Effector memory CD8-positive, alpha-beta T cell (primary cell): ENCODE measurements at regions not wholly inside any gene's neighbourhood (a gene's known extent, or its start where the extent isn't known, plus 50 kb on each side); places are given as distances from the start of the nearest gene placed in this dataset.

Source experiments
- ATAC-seq: fragments of 150-1000 bp; cut with Tn5 transposase; replicated peaks from 2 replicates; pipeline ENCODE4 v1.10.0; 2021; ENCODE audit warnings: mild to moderate bottlenecking, moderate library complexity
- DNase-seq, 3 experiments: peaks; one replicate each; pipeline ENCODE4 v3.0.0; 2021
- H3K27ac Mint-ChIP-seq, 2 donors: one replicate each; pipeline ENCODE4 v1.8.0; 2022; ENCODE audit warnings: mild to moderate bottlenecking in 2 of 2, mixed read lengths in 2 of 2, moderate library complexity in 2 of 2
- H3K27me3 Mint-ChIP-seq, 2 donors: one replicate each; pipeline ENCODE4 v1.8.0; 2022; ENCODE audit warnings: mixed read lengths in 2 of 2
- H3K36me3 Mint-ChIP-seq: one replicate; pipeline ENCODE4 v1.8.0; 2022; ENCODE audit warnings: mild to moderate bottlenecking, moderate library complexity, mixed read lengths; ENCODE audit not compliant: insufficient read depth
- H3K4me1 Mint-ChIP-seq, 2 donors: one replicate each; pipeline ENCODE4 v1.8.0; 2022; ENCODE audit warnings: low read depth in 2 of 2, mixed read lengths in 2 of 2
- H3K4me3 Mint-ChIP-seq, 2 donors: one replicate each; pipeline ENCODE4 v1.8.0; 2022; ENCODE audit warnings: mild to moderate bottlenecking in 2 of 2, mixed read lengths in 2 of 2, moderate library complexity in 2 of 2
- H3K9me3 Mint-ChIP-seq, 2 donors: one replicate each; pipeline ENCODE4 v1.8.0; 2022; ENCODE audit warnings: mixed read lengths in 2 of 2

GRCh38 chr1:216902669-216903381, 179.6 kb upstream of the ESRRG start:
- Mint-ChIP-seq H3K27ac (no peak overlapping the region), H3K4me3 (no peak overlapping the region), H3K9me3 (peaks cover 0 to 7% of the 10 kb centered on the region in 2 donors), H3K4me1 (no peaks in the 10 kb centered on the region), H3K27me3 (no peaks in the 10 kb centered on the region), H3K36me3 (no peaks in the 10 kb centered on the region)
- ATAC-seq (no peak), DNase-seq (no peak)

GRCh38 chr1:216900116-216900620, 176.9 kb upstream of the ESRRG start:
- Mint-ChIP-seq H3K4me1 (no peaks in the 10 kb centered on the region), H3K9me3 (peaks cover 0 to 11% of the 10 kb centered on the region in 2 donors), H3K27me3 (no peaks in the 10 kb centered on the region), H3K27ac (no peak overlapping the region), H3K36me3 (no peaks in the 10 kb centered on the region), H3K4me3 (no peak overlapping the region)
- ATAC-seq (no peak), DNase-seq (no peak)

GRCh38 chr1:216898801-216899200, 175.6 kb upstream of the ESRRG start:
- Mint-ChIP-seq H3K27ac (no peak overlapping the region), H3K9me3 (peaks cover 0 to 11% of the 10 kb centered on the region in 2 donors), H3K36me3 (no peaks in the 10 kb centered on the region), H3K4me1 (no peaks in the 10 kb centered on the region), H3K4me3 (no peak overlapping the region), H3K27me3 (no peaks in the 10 kb centered on the region)
- DNase-seq (no peak), ATAC-seq (no peak)

GRCh38 chr1:216896146-216896545, 172.9 kb upstream of the ESRRG start:
- no peak overlapping the region for H3K27ac Mint-ChIP-seq

GRCh38 chr1:216894494-216894893, 171.3 kb upstream of the ESRRG start:
- Mint-ChIP-seq H3K36me3 (no peaks in the 10 kb centered on the region), H3K4me1 (no peaks in the 10 kb centered on the region)

More at GRCh38 chr1:216896146-216896545, 172.9 kb upstream of the ESRRG start:
- no peaks in the 10 kb centered on the region for H3K4me1 Mint-ChIP-seq
- H3K9me3 Mint-ChIP-seq, result peaks cover 4 to 11% of the 10 kb centered on the region in 2 donors
- H3K27me3 Mint-ChIP-seq, result no peaks in the 10 kb centered on the region
- H3K36me3 Mint-ChIP-seq, result no peaks in the 10 kb centered on the region
- no peak for ATAC-seq
- H3K4me3 Mint-ChIP-seq, result no peak overlapping the region
- no peak for DNase-seq

GRCh38 chr1:216892581-216893160, 169.4 kb upstream of the ESRRG start:
- Mint-ChIP-seq H3K27me3 (no peaks in the 10 kb centered on the region), H3K4me3 (no peak overlapping the region), H3K27ac (no peak overlapping the region), H3K4me1 (no peaks in the 10 kb centered on the region), H3K36me3 (no peaks in the 10 kb centered on the region), H3K9me3 (peaks cover 6 to 10% of the 10 kb centered on the region in 2 donors)
- no peak for ATAC-seq
- no peak for DNase-seq

More at GRCh38 chr1:216894494-216894893, 171.3 kb upstream of the ESRRG start:
- H3K27ac Mint-ChIP-seq, result no peak overlapping the region
- no peak for ATAC-seq
- no peaks in the 10 kb centered on the region for H3K27me3 Mint-ChIP-seq
- no peak for DNase-seq
- H3K9me3 Mint-ChIP-seq, result peaks cover 6 to 10% of the 10 kb centered on the region in 2 donors
- no peak overlapping the region for H3K4me3 Mint-ChIP-seq

- ATAC-seq, result no peak
- Mint-ChIP-seq H3K27me3 (no peaks in the 10 kb centered on the region), H3K27ac (no peak overlapping the region), H3K9me3 (peaks cover 4 to 6% of the 10 kb centered on the region in 2 donors), H3K36me3 (no peaks in the 10 kb centered on the region), H3K4me1 (no peaks in the 10 kb centered on the region), H3K4me3 (no peak overlapping the region)
- DNase-seq, result no peak
Observed at GRCh38 chr1:216890871-216891270, 167.6 kb upstream of the ESRRG start.

- ATAC-seq (no peak), DNase-seq (no peak)
- Mint-ChIP-seq H3K4me3 (no peak overlapping the region), H3K9me3 (peaks cover 6% of the 10 kb centered on the region in 2 donors), H3K27me3 (no peaks in the 10 kb centered on the region), H3K27ac (no peak overlapping the region), H3K36me3 (no peaks in the 10 kb centered on the region), H3K4me1 (no peaks in the 10 kb centered on the region)
Observed at GRCh38 chr1:216888731-216889130, 165.5 kb upstream of the ESRRG start.

- Mint-ChIP-seq H3K4me3 (no peak overlapping the region), H3K36me3 (no peaks in the 10 kb centered on the region), H3K27me3 (no peaks in the 10 kb centered on the region), H3K4me1 (no peaks in the 10 kb centered on the region), H3K9me3 (peaks cover 6% of the 10 kb centered on the region in 2 donors), H3K27ac (no peak overlapping the region)
- DNase-seq (no peak), ATAC-seq (no peak)
Observed at GRCh38 chr1:216887032-216887431, 163.8 kb upstream of the ESRRG start.

GRCh38 chr1:216884614-216885229, 161.5 kb upstream of the ESRRG start:
- Mint-ChIP-seq H3K36me3 (no peaks in the 10 kb centered on the region), H3K27me3 (no peaks in the 10 kb centered on the region), H3K4me3 (no peak overlapping the region), H3K9me3 (peaks cover 0 to 2% of the 10 kb centered on the region in 2 donors), H3K4me1 (no peaks in the 10 kb centered on the region), H3K27ac (no peak overlapping the region)
- ATAC-seq, result no peak
- DNase-seq, result no peak

GRCh38 chr1:216883518-216883917, 160.3 kb upstream of the ESRRG start:
- no peaks in the 10 kb centered on the region for H3K27me3 Mint-ChIP-seq
- H3K9me3 Mint-ChIP-seq, result peaks cover 0 to 3% of the 10 kb centered on the region in 2 donors
- H3K4me3 Mint-ChIP-seq, result no peak overlapping the region
- no peak for ATAC-seq
- no peaks in the 10 kb centered on the region for H3K36me3 Mint-ChIP-seq
- no peak overlapping the region for H3K27ac Mint-ChIP-seq
- no peaks in the 10 kb centered on the region for H3K4me1 Mint-ChIP-seq
- DNase-seq, result no peak

GRCh38 chr1:216881695-216882094, 158.5 kb upstream of the ESRRG start:
- no peak for ATAC-seq
- Mint-ChIP-seq H3K36me3 (no peaks in the 10 kb centered on the region), H3K4me1 (no peaks in the 10 kb centered on the region), H3K27me3 (no peaks in the 10 kb centered on the region), H3K9me3 (peaks cover 0 to 3% of the 10 kb centered on the region in 2 donors), H3K27ac (no peak overlapping the region), H3K4me3 (no peak overlapping the region)
- no peak for DNase-seq

- H3K4me1 Mint-ChIP-seq, result no peaks in the 10 kb centered on the region
- DNase-seq (no peak), ATAC-seq (no peak)
- H3K36me3 Mint-ChIP-seq, result no peaks in the 10 kb centered on the region
- no peak overlapping the region for H3K27ac Mint-ChIP-seq
- peaks cover 0 to 6% of the 10 kb centered on the region in 2 donors for H3K9me3 Mint-ChIP-seq
- H3K4me3 Mint-ChIP-seq, result no peak overlapping the region
- H3K27me3 Mint-ChIP-seq, result no peaks in the 10 kb centered on the region
Observed at GRCh38 chr1:216866714-216867113, 143.5 kb upstream of the ESRRG start.

GRCh38 chr1:216855810-216856209, 132.6 kb upstream of the ESRRG start:
- Mint-ChIP-seq H3K36me3 (no peaks in the 10 kb centered on the region), H3K27me3 (no peaks in the 10 kb centered on the region), H3K9me3 (peaks cover 0 to 7% of the 10 kb centered on the region in 2 donors), H3K4me3 (no peak overlapping the region), H3K4me1 (no peaks in the 10 kb centered on the region), H3K27ac (no peak overlapping the region)
- DNase-seq, result no peak
- ATAC-seq, result no peak
